ENCODE measurements at regions not wholly inside any gene's neighbourhood (a gene's known extent, or its start where the extent isn't known, plus 50 kb on each side); places are given as distances from the start of the nearest gene placed in this dataset.

- TF ChIP-seq EZH2 (IDR thresholded peaks at IDR 0.05; ENCODE audit: low read length, unreplicated experiment): no peak
- TF ChIP-seq, protein P1, sequence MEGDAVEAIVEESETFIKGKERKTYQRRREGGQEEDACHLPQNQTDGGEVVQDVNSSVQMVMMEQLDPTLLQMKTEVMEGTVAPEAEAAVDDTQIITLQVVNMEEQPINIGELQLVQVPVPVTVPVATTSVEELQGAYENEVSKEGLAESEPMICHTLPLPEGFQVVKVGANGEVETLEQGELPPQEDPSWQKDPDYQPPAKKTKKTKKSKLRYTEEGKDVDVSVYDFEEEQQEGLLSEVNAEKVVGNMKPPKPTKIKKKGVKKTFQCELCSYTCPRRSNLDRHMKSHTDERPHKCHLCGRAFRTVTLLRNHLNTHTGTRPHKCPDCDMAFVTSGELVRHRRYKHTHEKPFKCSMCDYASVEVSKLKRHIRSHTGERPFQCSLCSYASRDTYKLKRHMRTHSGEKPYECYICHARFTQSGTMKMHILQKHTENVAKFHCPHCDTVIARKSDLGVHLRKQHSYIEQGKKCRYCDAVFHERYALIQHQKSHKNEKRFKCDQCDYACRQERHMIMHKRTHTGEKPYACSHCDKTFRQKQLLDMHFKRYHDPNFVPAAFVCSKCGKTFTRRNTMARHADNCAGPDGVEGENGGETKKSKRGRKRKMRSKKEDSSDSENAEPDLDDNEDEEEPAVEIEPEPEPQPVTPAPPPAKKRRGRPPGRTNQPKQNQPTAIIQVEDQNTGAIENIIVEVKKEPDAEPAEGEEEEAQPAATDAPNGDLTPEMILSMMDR (conservative IDR thresholded peaks at IDR 0.05; ENCODE audit: low read depth, low read length): no peak
Measured at GRCh38 chr14:42550310-42550709, 943.6 kb downstream of the LRFN5 start.

Measured in PC-3 (cell line).